ENCODE measurements at regions not wholly inside any gene's neighbourhood (a gene's known extent, or its start where the extent isn't known, plus 50 kb on each side); places are given as distances from the start of the nearest gene placed in this dataset.

DNA sequence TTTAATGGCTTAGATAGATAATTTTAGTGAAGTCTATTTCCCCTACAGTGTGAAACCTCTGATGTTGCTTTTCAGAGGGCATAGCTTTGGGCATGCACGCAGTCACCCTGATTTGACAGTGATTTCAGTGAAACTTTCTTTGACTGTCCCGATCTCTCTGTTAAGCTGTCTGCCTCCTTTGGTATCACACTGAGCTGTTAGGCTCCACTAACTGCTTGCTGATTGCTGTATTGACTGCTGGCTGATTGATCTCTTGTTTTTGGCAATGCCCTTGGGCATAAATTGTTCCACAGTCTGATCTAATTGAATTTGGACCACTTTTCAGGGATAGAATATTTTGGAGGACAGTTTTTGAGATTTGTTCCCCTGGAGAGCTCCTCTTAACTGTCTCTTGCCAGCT, 68.5 kb upstream of the CCDC54 start:
- TF ChIP-seq, protein P1, sequence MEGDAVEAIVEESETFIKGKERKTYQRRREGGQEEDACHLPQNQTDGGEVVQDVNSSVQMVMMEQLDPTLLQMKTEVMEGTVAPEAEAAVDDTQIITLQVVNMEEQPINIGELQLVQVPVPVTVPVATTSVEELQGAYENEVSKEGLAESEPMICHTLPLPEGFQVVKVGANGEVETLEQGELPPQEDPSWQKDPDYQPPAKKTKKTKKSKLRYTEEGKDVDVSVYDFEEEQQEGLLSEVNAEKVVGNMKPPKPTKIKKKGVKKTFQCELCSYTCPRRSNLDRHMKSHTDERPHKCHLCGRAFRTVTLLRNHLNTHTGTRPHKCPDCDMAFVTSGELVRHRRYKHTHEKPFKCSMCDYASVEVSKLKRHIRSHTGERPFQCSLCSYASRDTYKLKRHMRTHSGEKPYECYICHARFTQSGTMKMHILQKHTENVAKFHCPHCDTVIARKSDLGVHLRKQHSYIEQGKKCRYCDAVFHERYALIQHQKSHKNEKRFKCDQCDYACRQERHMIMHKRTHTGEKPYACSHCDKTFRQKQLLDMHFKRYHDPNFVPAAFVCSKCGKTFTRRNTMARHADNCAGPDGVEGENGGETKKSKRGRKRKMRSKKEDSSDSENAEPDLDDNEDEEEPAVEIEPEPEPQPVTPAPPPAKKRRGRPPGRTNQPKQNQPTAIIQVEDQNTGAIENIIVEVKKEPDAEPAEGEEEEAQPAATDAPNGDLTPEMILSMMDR (IDR thresholded peaks at IDR 0.05; ENCODE audit: low read length), result no peak
- no peak for TF ChIP-seq EZH2 (IDR thresholded peaks at IDR 0.05; ENCODE audit: borderline replicate concordance, low read length)

All from OCI-LY1 (cell line).